Skin of body (tissue), 1 donor: ENCODE measurements at regions not wholly inside any gene's neighbourhood (a gene's known extent, or its start where the extent isn't known, plus 50 kb on each side); places are given as distances from the start of the nearest gene placed in this dataset.

Experiments
- DNase-seq: peaks from one replicate; lab custom pipeline; 2025; lab: John Stamatoyannopoulos, UW

- DNase-seq: no peak
These were observed 74.0 kb upstream of the GALNT2 start for GRCh38 chr1:229993060-229993459.

- no peak for DNase-seq
These were observed 73.1 kb upstream of the GALNT2 start for GRCh38 chr1:229993894-229994293.

GRCh38 chr1:229999004-229999670, 67.9 kb upstream of the GALNT2 start:
- peak; percentile 31 for DNase-seq

- DNase-seq: peak; percentile 46
These were observed 66.4 kb upstream of the GALNT2 start for GRCh38 chr1:230000493-230001184.

- DNase-seq: peak; percentile 6
These were observed 64.8 kb upstream of the GALNT2 start for GRCh38 chr1:230002164-230002803.

- no peak for DNase-seq
These were observed 63.6 kb upstream of the GALNT2 start for GRCh38 chr1:230003409-230003808.

GRCh38 chr1:230005040-230005439, 62.0 kb upstream of the GALNT2 start:
- no peak for DNase-seq

- no peak for DNase-seq
These were observed 58.3 kb upstream of the GALNT2 start for GRCh38 chr1:230008721-230009120.

- no peak for DNase-seq
These were observed 57.3 kb upstream of the GALNT2 start for GRCh38 chr1:230009611-230010313.

- DNase-seq: no peak
These were observed 56.3 kb upstream of the GALNT2 start for GRCh38 chr1:230010603-230011332.

- DNase-seq: no peak
These were observed 55.5 kb upstream of the GALNT2 start for GRCh38 chr1:230011333-230012092.

- DNase-seq: no peak
These were observed 55.0 kb upstream of the GALNT2 start for GRCh38 chr1:230012093-230012393.

GRCh38 chr1:230012741-230013140, 54.3 kb upstream of the GALNT2 start:
- no peak for DNase-seq

- no peak for DNase-seq
These were observed 50.9 kb upstream of the GALNT2 start for GRCh38 chr1:230016159-230016558.
